Peyer's patch (tissue), 4 donors: ENCODE measurements at regions not wholly inside any gene's neighbourhood (a gene's known extent, or its start where the extent isn't known, plus 50 kb on each side); places are given as distances from the start of the nearest gene placed in this dataset.

ENCODE experiments used
- DNase-seq, 3 donors: peaks; one replicate each; pipeline ENCODE4 v3.0.0-alpha.2; 2017 to 2019
- H3K27ac ChIP-seq, 4 donors: fragments of 200-600 bp; sonication (generic); one replicate each; pipeline ENCODE4 v1.5.1; 2016 to 2019
- H3K27me3 ChIP-seq, 2 donors: fragments of 200-600 bp; sonication (generic); one replicate each; pipeline ENCODE4 v1.5.1; 2019
- H3K36me3 ChIP-seq, 3 donors: fragments of 200-600 bp; sonication (generic); one replicate each; pipeline ENCODE4 v1.5.1; 2016 to 2019
- H3K4me1 ChIP-seq, 4 donors: fragments of 200-600 bp; sonication (generic); one replicate each; pipeline ENCODE4 v1.5.1; 2016 to 2019
- H3K4me3 ChIP-seq, 4 donors: fragments of 200-600 bp; sonication (generic); 1 replicate in 3 of 4; 2 replicates in 1 of 4; pipeline ENCODE4 v1.5.1; 2016 to 2019; ENCODE audit warnings: mild to moderate bottlenecking in 1 of 4
- H3K9me3 ChIP-seq, 4 donors: fragments of 200-600 bp; sonication (generic); one replicate each; pipeline ENCODE4 v1.5.1; 2016 to 2019; ENCODE audit warnings: mild to moderate bottlenecking in 1 of 4
- POLR2A ChIP-seq, 2 donors: fragments of 450-650 bp; IDR thresholded peaks; one replicate each; pipeline ENCODE4 v1.5.1; 2017; ENCODE audit warnings: antibody characterized with exemption in 2 of 2, mild to moderate bottlenecking in 2 of 2, moderate library complexity in 2 of 2
- TF ChIP-seq, protein P1 (sequence below), 6 experiments: fragments of 450-650 bp in 4 of 6; fragments of 200-600 bp in 2 of 6; sonication (generic) in 1 of 6; IDR thresholded peaks; one replicate each; pipeline ENCODE4 v1.5.1; 2017 to 2019; ENCODE audit warnings: antibody characterized with exemption in 6 of 6, mild to moderate bottlenecking in 3 of 6, moderate library complexity in 1 of 6

DNA sequence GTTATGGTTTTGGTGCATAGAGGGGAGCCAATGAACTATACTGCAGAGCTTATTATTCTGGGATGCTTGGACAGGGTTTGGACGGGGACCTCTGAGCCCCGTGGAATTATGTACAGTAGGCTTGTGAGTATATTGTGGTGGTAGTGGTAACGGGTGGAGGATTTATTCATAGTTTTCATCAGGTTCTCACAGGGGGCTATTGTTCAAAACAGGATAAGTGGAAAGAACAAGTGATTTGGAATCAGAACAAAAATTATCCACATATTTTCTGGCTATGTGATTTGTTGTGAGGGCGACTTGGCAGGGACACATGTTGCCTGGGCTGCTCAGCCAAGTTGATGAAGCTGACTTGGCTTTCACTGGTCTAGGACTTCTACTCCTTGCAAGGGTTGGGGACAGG, 64.6 kb upstream of the ELOVL5 start:
- Histone ChIP-seq H3K4me1 (no peaks in the 10 kb centered on the region), H3K4me3 (no peak overlapping the region), H3K27me3 (no peaks in the 10 kb centered on the region), H3K9me3 (no peaks in the 10 kb centered on the region), H3K36me3 (no peaks in the 10 kb centered on the region), H3K27ac (no peak overlapping the region)
- DNase-seq, result no peak
- TF ChIP-seq, protein P1, sequence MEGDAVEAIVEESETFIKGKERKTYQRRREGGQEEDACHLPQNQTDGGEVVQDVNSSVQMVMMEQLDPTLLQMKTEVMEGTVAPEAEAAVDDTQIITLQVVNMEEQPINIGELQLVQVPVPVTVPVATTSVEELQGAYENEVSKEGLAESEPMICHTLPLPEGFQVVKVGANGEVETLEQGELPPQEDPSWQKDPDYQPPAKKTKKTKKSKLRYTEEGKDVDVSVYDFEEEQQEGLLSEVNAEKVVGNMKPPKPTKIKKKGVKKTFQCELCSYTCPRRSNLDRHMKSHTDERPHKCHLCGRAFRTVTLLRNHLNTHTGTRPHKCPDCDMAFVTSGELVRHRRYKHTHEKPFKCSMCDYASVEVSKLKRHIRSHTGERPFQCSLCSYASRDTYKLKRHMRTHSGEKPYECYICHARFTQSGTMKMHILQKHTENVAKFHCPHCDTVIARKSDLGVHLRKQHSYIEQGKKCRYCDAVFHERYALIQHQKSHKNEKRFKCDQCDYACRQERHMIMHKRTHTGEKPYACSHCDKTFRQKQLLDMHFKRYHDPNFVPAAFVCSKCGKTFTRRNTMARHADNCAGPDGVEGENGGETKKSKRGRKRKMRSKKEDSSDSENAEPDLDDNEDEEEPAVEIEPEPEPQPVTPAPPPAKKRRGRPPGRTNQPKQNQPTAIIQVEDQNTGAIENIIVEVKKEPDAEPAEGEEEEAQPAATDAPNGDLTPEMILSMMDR (IDR thresholded peaks at IDR 0.05), result no peak
- no peak for TF ChIP-seq POLR2A (IDR thresholded peaks at IDR 0.05)

DNA sequence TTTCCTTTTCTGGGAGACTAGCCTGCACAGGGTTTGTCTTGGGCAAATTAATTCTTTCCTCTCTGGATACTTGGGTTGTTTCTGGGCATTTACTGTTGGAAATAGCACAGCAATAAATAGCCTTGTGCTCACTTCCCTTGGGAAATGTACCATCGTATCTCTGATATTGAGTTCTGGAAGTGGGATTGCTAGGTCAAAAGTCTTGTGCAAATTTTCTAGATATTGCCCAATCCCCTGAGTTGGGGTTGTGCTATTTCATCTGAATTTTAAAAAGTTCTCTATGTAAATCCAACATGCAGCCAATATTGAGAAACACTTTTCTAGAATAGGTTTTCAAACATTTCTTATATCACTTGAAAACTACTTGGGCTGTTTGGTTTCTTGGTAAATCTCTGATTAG, 64.0 kb upstream of the ELOVL5 start:
- Histone ChIP-seq H3K4me1 (no peaks in the 10 kb centered on the region), H3K27ac (no peak overlapping the region), H3K9me3 (no peaks in the 10 kb centered on the region), H3K27me3 (no peaks in the 10 kb centered on the region), H3K36me3 (no peaks in the 10 kb centered on the region), H3K4me3 (no peak overlapping the region)
- no peak for DNase-seq
- TF ChIP-seq, protein P1 (IDR thresholded peaks at IDR 0.05), result no peak
- no peak for TF ChIP-seq POLR2A (IDR thresholded peaks at IDR 0.05)

DNA sequence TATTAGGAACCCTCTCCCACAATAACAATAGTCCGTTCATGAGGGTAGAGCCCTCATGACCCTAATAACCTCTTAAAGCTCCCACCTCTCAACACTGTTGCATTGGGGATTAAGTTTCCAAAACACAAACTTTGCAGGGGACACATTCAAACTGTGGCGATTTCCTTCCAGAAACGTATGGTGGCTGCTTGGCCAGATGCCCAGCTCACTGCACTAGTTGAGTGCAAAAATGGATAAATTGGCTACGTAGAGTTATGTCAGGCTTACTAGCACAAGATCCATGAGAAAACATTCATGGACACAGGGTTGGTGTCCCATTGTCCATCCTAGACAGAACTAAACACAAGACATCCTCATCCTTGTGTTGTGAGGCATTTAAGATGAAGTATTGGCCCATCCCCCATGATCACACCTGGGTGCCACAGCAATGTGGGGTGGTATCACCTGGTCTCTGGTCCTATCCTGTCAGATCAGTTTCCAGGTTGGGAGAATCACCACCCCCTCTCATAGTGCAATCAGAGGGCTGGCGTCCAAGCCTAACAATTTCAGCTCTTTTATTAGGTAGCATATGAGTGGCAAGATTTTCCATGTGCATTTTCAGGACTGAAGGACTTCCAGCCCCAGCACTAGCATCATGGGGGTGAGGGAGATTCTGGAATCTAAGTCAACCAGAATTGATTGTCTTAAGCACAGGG, 63.4 kb upstream of the ELOVL5 start:
- Histone ChIP-seq H3K4me1 (no peaks in the 10 kb centered on the region), H3K36me3 (no peaks in the 10 kb centered on the region), H3K4me3 (no peak overlapping the region), H3K27ac (no peak overlapping the region), H3K9me3 (no peaks in the 10 kb centered on the region), H3K27me3 (no peaks in the 10 kb centered on the region)
- TF ChIP-seq POLR2A (IDR thresholded peaks at IDR 0.05), result no peak
- TF ChIP-seq, protein P1 (IDR thresholded peaks at IDR 0.05), result no peak
- no peak for DNase-seq

DNA sequence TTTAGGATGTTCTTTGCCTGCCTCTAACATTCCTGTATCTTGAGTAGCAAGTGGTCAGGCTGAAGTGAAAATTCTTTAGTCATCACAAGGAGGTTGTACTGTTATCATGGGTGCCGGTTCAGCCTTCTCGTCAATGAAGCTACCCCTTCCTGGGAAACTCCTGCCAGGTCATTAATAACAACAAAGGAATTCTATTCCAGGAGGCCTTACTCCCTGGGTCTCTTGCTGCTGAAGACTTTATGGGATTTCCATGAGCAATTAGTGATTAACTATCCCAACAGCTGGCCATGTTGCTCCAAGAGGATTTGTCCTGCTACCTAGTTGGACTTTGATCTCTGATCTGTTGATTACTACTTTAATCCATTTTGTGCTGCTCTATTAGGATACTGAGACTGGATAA, 62.7 kb upstream of the ELOVL5 start:
- H3K9me3 ChIP-seq, result no peaks in the 10 kb centered on the region
- no peaks in the 10 kb centered on the region for H3K36me3 ChIP-seq
- H3K4me1 ChIP-seq, result no peaks in the 10 kb centered on the region
- H3K27me3 ChIP-seq, result no peaks in the 10 kb centered on the region
- no peak overlapping the region for H3K4me3 ChIP-seq
- TF ChIP-seq, protein P1 (IDR thresholded peaks at IDR 0.05), result no peak
- no peak for TF ChIP-seq POLR2A (IDR thresholded peaks at IDR 0.05)
- no peak for DNase-seq
- no peak overlapping the region for H3K27ac ChIP-seq

DNA sequence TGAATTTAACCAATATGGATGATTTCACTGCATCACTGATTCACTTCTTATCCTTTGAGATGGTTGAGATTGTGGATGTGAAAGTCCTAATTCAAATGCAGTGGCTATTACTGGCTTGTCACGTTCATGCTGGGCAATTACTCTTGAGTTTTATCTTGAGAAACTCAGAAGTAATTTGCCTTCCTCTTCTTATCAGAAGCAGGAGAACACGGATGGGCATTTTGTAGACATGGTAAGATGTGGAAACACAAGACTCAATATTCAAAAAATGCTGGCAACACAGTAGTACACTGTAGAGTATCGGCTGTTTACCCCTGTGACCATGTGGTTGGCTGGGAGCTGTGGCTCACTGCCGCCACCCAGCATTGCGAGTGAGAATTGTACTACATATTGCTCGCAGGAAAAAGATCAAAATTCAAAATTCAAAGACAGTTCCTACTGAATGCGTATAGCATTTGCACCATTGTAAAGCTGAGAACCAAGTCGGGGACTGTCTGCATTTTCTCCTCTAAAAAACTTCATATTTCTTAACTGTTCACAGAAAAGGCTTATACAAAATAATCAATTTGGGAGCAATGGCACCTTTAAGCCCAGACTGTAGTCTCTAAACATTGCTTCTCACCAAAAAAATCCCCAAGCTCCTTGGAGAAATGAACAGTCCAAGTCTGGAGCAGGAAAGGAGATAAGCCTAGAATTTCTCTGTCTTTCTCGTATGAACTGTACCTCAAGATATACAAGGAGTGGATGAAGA, 61.9 kb upstream of the ELOVL5 start:
- peak; percentile 54 to 79 (median 67) for DNase-seq
- no peak overlapping the region for H3K27ac ChIP-seq
- H3K36me3 ChIP-seq, result no peaks in the 10 kb centered on the region
- TF ChIP-seq POLR2A (IDR thresholded peaks at IDR 0.05), result no peak
- TF ChIP-seq, protein P1 (IDR thresholded peaks at IDR 0.05), result peak; percentile 38 to 78 (median 66)
- H3K9me3 ChIP-seq, result no peaks in the 10 kb centered on the region
- H3K4me3 ChIP-seq, result no peak overlapping the region
- no peaks in the 10 kb centered on the region for H3K27me3 ChIP-seq
- no peaks in the 10 kb centered on the region for H3K4me1 ChIP-seq
